Bronchial epithelial cell (primary cell): ENCODE measurements at regions not wholly inside any gene's neighbourhood (a gene's known extent, or its start where the extent isn't known, plus 50 kb on each side); places are given as distances from the start of the nearest gene placed in this dataset.

Experiments
- DNase-seq: peaks from one replicate; pipeline ENCODE4 v3.0.0-alpha.2; 2010; ENCODE audit warnings: low read depth
- FAIRE-seq: peaks from 2 replicates; lab custom pipeline; 2011; peaks lifted over from hg19 to GRCh38; lab: Jason Lieb, UNC
- H3K27me3 ChIP-seq: 2 replicates; pipeline ENCODE4 v1.5.1; 2011; ENCODE audit warnings: low read length; ENCODE audit not compliant: control insufficient read depth, insufficient read depth
- H3K36me3 ChIP-seq: 2 replicates; pipeline ENCODE4 v1.5.1; 2011; ENCODE audit warnings: low read length; ENCODE audit not compliant: control insufficient read depth, insufficient read depth
- H3K4me3 ChIP-seq: 2 replicates; pipeline ENCODE4 v1.5.1; 2011; ENCODE audit warnings: mild to moderate bottlenecking, low read depth, low read length, control low read depth
- CTCF ChIP-seq: IDR thresholded peaks from 2 replicates; pipeline ENCODE4 v1.5.1; 2011; ENCODE audit warnings: mild to moderate bottlenecking, moderate library complexity, low read length, control low read depth, inconsistent platforms; ENCODE audit not compliant: insufficient read depth, severe bottlenecking

- TF ChIP-seq CTCF: no peak
- H3K27me3 ChIP-seq: no peaks in the 10 kb centered on the region
- no peak overlapping the region for H3K4me3 ChIP-seq
- DNase-seq (no peak), FAIRE-seq (no peak)
- no peaks in the 10 kb centered on the region for H3K36me3 ChIP-seq
Observed at GRCh38 chr2:8241317-8241716, 440.5 kb upstream of the ID2 start.

- Histone ChIP-seq H3K36me3 (no peaks in the 10 kb centered on the region), H3K4me3 (no peak overlapping the region), H3K27me3 (no peaks in the 10 kb centered on the region)
- FAIRE-seq (no peak), DNase-seq (peak; percentile 10)
- TF ChIP-seq CTCF: no peak
Observed at GRCh38 chr2:8242739-8243138, 439.1 kb upstream of the ID2 start.

GRCh38 chr2:8243748-8244400 is 438.0 kb upstream of the ID2 start:
- H3K36me3 ChIP-seq: no peaks in the 10 kb centered on the region
- TF ChIP-seq CTCF: no peak
- no peaks in the 10 kb centered on the region for H3K27me3 ChIP-seq
- DNase-seq (no peak), FAIRE-seq (no peak)
- no peak overlapping the region for H3K4me3 ChIP-seq

- no peak for TF ChIP-seq CTCF
- Histone ChIP-seq H3K36me3 (no peaks in the 10 kb centered on the region), H3K4me3 (no peak overlapping the region), H3K27me3 (no peaks in the 10 kb centered on the region)
- DNase-seq: no peak
- FAIRE-seq: no peak
Observed at GRCh38 chr2:8244639-8245038, 437.2 kb upstream of the ID2 start.

- Histone ChIP-seq H3K4me3 (no peak overlapping the region), H3K36me3 (no peaks in the 10 kb centered on the region), H3K27me3 (no peaks in the 10 kb centered on the region)
- TF ChIP-seq CTCF: no peak
- no peak for DNase-seq
- no peak for FAIRE-seq
Observed at GRCh38 chr2:8246137-8246536, 435.7 kb upstream of the ID2 start.

- no peak for DNase-seq
- no peak overlapping the region for H3K4me3 ChIP-seq
- FAIRE-seq: no peak
- TF ChIP-seq CTCF: no peak
- no peaks in the 10 kb centered on the region for H3K27me3 ChIP-seq
- no peaks in the 10 kb centered on the region for H3K36me3 ChIP-seq
Observed at GRCh38 chr2:8247905-8248622, 433.8 kb upstream of the ID2 start.
